ENCODE measurements at regions not wholly inside any gene's neighbourhood (a gene's known extent, or its start where the extent isn't known, plus 50 kb on each side); places are given as distances from the start of the nearest gene placed in this dataset.
A peak's percentile ranks its signal among the peaks of the same experiment; 100 is the strongest.
"Not testable (repeated sequence)": the region's sequence is repeated elsewhere in the genome, so short reads cannot be mapped to it uniquely, and the experiment has no call there.

DNA sequence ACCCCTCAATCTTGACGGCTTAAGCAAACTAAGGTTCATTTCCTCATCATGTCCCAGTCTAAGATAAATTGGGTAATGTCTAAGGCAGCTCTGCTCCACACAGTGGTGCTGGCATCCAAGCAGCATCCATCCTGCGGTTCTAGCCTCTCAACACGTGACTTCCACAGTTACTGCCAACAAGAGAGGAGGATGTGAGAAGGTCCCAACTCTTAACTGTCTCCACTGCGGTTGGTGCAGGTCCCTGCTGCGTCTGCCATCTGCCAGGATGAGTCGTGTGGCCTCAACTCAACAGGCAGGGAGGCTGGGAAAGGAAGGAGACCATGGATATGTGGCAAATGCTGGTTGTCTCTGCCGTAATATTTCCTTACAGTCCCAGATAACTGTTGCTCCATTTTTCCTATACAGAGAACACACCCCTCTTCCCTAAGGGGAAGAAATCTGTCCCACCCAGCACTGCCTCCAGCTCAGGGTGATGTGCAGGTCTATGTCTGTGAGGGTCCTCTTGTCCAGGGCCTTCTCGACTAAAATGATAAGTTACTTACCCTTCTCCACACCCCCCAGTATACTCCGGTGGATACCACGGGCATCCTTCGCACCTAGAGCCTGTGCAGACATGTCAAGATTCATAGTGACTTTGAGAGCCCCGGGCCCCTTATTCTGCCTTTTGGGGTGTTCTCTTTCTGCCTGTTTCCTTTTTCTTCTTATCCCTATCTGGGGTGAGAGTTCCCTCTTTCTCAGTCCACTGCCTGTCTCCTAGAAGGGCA lies 64.7 kb downstream of the KCNJ18 start:
- intact Hi-C loops (cut with DNase I; ENCODE audit: low total_unique reads): no loop called here
- 73 to 82% methylated on average over 12 of the region's 12 CpGs for WGBS, 2 donors
- TF ChIP-seq, protein P1, sequence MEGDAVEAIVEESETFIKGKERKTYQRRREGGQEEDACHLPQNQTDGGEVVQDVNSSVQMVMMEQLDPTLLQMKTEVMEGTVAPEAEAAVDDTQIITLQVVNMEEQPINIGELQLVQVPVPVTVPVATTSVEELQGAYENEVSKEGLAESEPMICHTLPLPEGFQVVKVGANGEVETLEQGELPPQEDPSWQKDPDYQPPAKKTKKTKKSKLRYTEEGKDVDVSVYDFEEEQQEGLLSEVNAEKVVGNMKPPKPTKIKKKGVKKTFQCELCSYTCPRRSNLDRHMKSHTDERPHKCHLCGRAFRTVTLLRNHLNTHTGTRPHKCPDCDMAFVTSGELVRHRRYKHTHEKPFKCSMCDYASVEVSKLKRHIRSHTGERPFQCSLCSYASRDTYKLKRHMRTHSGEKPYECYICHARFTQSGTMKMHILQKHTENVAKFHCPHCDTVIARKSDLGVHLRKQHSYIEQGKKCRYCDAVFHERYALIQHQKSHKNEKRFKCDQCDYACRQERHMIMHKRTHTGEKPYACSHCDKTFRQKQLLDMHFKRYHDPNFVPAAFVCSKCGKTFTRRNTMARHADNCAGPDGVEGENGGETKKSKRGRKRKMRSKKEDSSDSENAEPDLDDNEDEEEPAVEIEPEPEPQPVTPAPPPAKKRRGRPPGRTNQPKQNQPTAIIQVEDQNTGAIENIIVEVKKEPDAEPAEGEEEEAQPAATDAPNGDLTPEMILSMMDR (IDR thresholded peaks at IDR 0.05): no peak
- peak in 1 of 2 donors; percentile 50 for DNase-seq (ENCODE audit: low spot score in 2 of 2)
- no peak overlapping the region for H3K4me3 ChIP-seq (ENCODE audit: low read depth, poor library complexity, severe bottlenecking)

DNA sequence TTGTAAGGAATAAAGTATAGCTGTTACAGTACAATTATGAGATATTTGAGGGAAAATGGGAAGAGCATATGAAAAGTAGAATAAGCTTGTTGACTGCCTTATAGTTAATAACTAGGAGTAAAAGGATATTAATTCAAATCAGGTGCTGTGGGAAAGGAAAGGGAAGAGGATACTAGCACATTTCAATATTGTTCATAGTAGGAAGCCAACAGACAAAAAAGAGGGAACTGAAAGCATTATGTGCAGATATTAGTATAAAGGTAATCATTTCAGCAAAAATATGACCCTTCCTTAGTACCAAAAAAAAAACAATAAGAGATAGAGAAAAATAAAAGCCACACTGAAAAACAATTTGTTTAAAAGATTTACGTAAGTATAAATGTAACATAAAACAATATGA lies 67.3 kb downstream of the KCNJ18 start:
- H3K4me3 ChIP-seq (ENCODE audit: low read depth, poor library complexity, severe bottlenecking); DNase-seq (ENCODE audit: low spot score in 2 of 2); intact Hi-C loops (cut with DNase I; ENCODE audit: low total_unique reads): not testable (repeated sequence)
- WGBS, 2 donors: 80% methylated on average over 1 of the region's 1 CpG; no CpG with 5 or more reads in 1 of the 2 donors

DNA sequence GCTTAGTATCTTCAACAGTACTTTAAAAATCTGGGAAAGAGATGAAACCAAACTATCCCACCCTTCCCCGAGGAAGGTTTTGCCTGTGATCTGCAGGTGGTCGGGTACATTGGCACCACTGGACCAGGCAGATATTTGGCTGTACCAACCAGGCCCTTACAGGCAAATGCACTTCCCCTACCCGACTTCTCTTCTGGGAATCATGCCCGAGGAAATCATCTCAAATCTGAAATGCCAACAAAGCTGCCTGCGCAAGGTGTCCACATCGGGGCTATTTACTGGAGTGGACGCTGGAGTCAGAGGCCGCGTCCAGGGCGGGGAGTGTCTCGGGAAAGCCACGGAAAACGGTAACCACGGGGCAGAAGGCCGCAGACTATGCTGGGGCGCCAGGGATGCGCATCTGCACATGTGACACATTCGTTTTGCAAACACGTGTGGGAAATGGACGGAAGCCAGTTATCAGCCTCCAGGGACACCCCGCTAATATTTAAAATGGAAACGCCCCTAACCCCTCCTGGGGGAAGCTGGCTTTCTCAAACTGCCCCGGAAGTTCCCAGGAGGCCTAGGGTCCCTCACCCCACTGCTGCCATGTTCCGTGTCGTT lies 71.5 kb downstream of the KCNJ18 start:
- H3K4me3 ChIP-seq (ENCODE audit: low read depth, poor library complexity, severe bottlenecking); DNase-seq (ENCODE audit: low spot score in 2 of 2); intact Hi-C loops (cut with DNase I; ENCODE audit: low total_unique reads): not testable (repeated sequence)
- WGBS, 2 donors: 82 to 87% methylated on average over 25 of the region's 25 CpGs

DNA sequence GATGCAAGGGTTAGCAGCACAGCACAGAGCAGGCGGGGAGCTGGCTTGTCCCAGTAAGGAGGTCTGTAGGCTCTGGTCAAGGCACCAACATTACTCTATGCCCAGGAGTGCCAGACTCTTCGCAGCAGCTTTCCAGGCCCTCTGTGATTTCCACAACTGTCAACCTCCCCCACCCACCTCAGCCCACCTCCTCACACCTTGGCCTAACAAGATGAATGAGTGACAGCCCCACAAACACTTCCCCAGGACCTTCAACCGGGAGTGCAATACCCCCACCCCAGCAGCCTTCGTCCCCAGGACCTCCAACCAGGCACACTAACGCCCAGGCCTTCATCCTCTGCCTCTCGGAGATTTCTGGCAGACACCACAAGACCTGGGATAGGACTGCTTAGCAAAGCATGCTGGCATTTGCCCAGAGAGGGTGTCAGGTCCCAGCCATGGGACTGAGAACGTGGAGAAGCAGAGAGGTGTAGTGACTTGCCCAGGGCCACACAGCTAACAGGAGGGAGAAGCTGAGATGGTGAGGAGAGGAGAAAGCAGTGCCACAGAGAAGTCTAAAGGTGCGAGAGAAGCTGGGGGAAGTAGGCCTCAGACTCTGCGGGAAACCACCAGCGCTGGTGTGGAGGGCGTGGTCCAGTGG lies 73.4 kb downstream of the KCNJ18 start:
- intact Hi-C loops (cut with DNase I; ENCODE audit: low total_unique reads); H3K4me3 ChIP-seq (ENCODE audit: low read depth, poor library complexity, severe bottlenecking): not testable (repeated sequence)
- 69% methylated on average over 11 of the region's 11 CpGs for WGBS, 2 donors
- DNase-seq (ENCODE audit: low spot score in 2 of 2): peak in 1 of 2 donors; percentile 74

DNA sequence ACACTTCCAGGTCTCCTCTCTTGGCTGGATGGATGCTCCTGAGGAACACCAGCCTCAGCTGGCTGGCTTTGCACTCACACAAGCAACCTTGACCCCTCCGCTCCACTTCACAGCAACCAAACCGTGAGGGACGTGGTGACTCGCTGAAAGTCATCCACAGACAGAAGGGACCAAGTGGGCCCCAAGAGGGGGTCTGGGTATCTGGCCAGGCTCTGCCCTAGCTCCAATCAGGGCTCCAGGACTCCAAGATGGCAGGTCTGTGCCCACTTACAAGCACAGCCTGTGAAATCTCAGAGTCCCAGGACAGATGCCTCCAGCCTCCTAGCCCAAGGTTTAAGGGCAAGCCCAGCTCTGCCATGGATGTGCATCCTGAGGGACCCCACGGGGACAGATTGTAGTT lies 74.2 kb downstream of the KCNJ18 start:
- DNase-seq (ENCODE audit: low spot score in 2 of 2); intact Hi-C loops (cut with DNase I; ENCODE audit: low total_unique reads); H3K4me3 ChIP-seq (ENCODE audit: low read depth, poor library complexity, severe bottlenecking): not testable (repeated sequence)
- 74% methylated on average over 5 of the region's 5 CpGs; no CpG with 5 or more reads in 1 of the 2 donors for WGBS, 2 donors

DNA sequence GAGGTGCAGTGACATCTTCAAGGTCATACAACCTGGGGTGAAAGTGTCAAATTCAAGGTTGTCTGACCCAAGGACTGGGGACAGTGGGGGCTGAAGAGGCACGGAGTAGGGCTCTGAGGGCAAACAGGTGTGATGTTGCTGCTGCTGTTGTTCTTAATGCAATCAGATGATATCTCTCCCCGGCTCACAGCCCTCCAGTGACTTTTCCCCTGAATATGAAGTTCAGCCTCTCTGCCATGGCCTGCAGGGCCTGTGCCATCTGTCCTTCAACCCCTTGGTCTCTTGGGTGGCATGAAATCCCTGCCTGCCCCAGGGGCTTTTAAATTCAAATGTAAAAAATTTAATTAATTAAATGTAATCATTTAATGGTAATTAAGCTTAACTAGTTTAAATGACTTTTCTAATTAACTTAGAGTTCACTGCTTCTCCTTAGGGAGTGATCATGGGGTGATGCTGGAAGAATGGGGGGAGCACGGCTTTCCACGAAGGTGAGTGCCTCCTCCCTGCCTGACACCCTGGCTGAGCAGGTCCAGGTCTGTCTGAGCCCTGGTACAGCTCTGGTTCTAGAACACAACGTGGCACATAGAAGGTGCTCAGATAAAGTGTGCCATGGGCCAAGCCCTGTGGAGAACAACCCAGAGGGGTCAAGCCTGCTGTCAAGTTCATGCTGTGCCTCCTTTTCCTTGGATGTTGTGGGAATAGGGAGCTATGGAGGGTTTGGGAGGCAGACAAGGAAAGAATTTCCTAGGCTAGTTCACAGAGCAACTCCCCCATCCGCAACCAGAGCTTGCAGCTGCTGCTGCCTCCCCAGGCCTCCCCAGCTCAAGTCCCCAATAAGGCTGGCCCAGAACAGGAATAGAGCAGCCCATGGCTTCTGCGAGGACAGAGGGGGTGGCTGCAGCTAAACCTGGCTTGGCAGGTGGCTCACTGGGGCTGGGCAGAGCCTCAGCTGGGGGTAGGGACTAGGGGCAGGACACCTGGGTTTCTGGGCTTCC lies 75.1 kb downstream of the KCNJ18 start:
- WGBS, 2 donors: 57 to 66% methylated on average over 7 of the region's 7 CpGs
- intact Hi-C loops (cut with DNase I; ENCODE audit: low total_unique reads): not testable (repeated sequence)

DNA sequence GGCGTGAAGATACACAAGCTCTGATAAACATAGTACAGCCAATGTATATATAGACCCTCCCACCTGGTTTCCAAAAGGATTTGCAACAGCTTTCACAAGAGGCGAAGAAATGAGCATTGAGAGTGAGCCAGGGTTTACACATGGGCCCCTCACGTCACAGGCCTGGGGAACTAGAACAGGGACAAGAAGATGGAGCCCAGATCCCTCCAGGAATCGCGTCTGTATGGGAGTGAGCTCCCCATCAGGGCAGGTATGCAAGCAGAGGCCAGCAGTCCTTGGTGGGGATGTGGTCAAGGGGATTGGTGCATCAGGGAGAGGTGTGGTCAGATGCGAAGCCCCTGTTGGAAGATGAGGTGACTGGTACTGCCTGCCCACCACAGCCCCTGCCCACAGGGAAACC lies 75.9 kb downstream of the KCNJ18 start:
- H3K4me3 ChIP-seq (ENCODE audit: low read depth, poor library complexity, severe bottlenecking); intact Hi-C loops (cut with DNase I; ENCODE audit: low total_unique reads); DNase-seq (ENCODE audit: low spot score in 2 of 2): not testable (repeated sequence)
- 50 to 58% methylated on average over 6 of the region's 6 CpGs for WGBS, 2 donors

More for the DNA sequence above, 75.1 kb downstream of the KCNJ18 start:
- not testable (repeated sequence) for H3K4me3 ChIP-seq (ENCODE audit: low read depth, poor library complexity, severe bottlenecking); DNase-seq (ENCODE audit: low spot score in 2 of 2)

DNA sequence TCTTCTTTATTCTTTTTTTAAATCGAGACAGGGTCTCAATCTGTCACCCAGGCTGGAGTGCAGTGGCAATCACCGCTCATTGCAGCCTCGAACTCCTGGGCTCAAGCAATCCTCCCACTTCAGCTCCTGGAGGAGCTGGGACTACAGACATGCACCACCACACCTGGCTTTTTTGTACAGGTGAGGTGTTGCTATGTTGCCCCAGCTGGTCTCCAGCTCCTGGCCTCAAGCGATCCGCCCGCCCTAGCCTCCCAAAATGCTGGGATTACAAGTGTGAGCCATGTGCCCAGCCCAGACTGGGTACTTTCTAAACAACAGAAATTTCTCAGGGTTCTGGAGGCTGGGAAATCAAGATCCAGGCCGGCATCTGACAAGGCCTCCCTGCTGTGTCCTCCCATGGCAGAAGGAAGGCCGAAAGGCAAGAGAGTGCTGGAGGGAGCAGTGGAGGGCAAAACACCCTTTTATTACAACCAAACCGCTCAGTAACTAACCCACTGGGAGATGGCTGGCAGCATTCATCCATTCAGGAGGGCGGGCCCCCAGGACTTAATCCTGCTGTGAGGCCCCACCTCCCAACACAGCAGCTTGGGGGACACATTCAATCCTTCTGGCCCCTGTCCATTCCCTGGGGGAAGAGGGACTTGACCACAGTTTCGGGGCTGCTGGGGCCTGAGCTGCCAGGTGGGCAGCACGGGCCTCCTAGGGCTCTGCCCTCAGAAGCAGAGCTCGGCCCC lies 76.6 kb downstream of the KCNJ18 start:
- DNase-seq (ENCODE audit: low spot score in 2 of 2); intact Hi-C loops (cut with DNase I; ENCODE audit: low total_unique reads); H3K4me3 ChIP-seq (ENCODE audit: low read depth, poor library complexity, severe bottlenecking): not testable (repeated sequence)
- 74 to 76% methylated on average over 11 to 12 of the region's 13 CpGs for WGBS, 2 donors

DNA sequence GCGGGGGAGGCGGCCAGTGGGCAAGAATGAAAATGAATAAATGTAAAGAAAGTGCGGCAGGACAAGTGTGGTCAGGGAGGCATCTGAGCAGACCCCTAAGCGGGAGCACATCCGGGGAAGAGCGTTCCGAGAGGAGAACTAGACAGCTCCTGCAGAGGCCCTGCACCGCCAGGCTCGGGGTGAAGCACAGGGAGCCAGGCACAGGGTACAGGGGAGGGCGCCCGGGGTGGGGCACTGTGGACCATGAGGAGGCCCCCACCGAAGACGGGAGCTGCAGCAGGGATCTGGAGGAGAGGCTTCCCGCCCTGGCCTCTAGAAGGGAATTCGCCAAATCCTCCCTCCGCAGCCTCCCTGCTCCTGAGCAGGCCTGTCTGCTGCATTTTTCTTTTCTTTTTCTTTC lies 77.5 kb downstream of the KCNJ18 start:
- DNase-seq (ENCODE audit: low spot score in 2 of 2); intact Hi-C loops (cut with DNase I; ENCODE audit: low total_unique reads); H3K4me3 ChIP-seq (ENCODE audit: low read depth, poor library complexity, severe bottlenecking): not testable (repeated sequence)
- 93 to 94% methylated on average over 16 of the region's 16 CpGs for WGBS, 2 donors

DNA sequence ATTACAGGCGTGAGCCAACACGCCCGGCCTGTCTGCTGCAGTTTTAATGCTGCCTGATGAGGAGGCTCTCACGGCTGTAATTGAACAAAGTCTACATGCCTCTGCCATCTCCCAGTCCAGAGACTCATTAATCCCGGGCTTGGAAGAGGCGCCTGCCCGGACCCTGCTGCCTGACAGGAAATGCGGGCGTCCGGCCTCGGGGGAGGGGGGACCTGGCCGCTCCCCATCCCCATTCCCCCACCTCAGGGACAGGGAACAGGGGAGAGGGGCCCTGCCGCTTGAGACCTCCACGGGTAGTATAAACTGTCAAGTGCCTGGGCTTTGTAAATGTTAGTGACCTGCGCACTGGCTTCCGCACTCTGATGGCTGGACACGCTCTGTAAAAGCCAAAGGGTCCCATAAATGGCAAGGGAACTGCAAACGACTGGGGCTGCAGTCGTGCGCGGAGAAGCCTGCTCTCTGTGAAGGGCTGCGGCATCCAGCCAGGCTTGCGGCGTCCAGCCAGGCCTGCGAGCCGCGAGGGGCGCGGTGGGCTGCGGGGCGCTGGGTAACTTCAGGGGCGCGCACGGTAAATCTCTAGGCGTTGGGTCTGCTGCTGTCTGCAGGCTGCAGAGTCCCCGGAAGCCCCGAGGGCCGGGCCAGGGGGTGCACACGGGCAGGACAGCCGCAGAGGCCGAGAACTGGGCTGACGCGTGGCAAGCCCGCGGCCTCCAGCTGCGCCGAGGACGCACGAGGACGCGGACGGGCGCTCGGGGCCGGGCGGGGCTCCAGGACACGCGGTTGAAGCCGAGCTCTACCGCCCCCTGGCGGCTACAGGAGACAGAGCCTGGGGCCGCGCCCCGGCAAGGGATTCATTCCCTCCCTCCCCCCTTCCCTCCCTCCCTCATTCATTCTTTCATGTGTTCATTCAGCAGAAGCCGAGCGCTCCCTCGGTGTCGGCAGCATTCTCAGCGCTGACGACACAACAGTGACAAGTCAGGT lies 78.4 kb downstream of the KCNJ18 start:
- DNase-seq (ENCODE audit: low spot score in 2 of 2); H3K4me3 ChIP-seq (ENCODE audit: low read depth, poor library complexity, severe bottlenecking); intact Hi-C loops (cut with DNase I; ENCODE audit: low total_unique reads): not testable (repeated sequence)
- WGBS, 2 donors: 37 to 46% methylated on average over 12 to 18 of the region's 70 CpGs

Data from lower leg skin (tissue), 4 donors.